Chondrocyte (in vitro differentiated cells): ENCODE measurements at regions not wholly inside any gene's neighbourhood (a gene's known extent, or its start where the extent isn't known, plus 50 kb on each side); places are given as distances from the start of the nearest gene placed in this dataset.

Source experiments
- DNase-seq: peaks from one replicate; pipeline ENCODE4 v3.0.0; 2021; ENCODE audit warnings: mixed read lengths, low spot score
- H3K27ac Mint-ChIP-seq: one replicate; pipeline ENCODE4 v1.8.0; 2021; ENCODE audit warnings: mild to moderate bottlenecking, moderate library complexity, mixed read lengths; ENCODE audit not compliant: unreplicated experiment
- H3K27me3 Mint-ChIP-seq: 2 replicates; pipeline ENCODE4 v1.8.0; 2021; ENCODE audit warnings: low read depth, mixed read lengths
- H3K36me3 Mint-ChIP-seq: 2 replicates; pipeline ENCODE4 v1.8.0; 2021; ENCODE audit warnings: low read depth, mixed read lengths
- H3K4me1 Mint-ChIP-seq: 2 replicates; pipeline ENCODE4 v1.8.0; 2021; ENCODE audit warnings: low read depth, mild to moderate bottlenecking, mixed read lengths
- H3K4me3 Mint-ChIP-seq: one replicate; pipeline ENCODE4 v1.8.0; 2021; ENCODE audit warnings: mild to moderate bottlenecking, moderate library complexity, mixed read lengths; ENCODE audit not compliant: unreplicated experiment
- H3K9me3 Mint-ChIP-seq: 2 replicates; pipeline ENCODE4 v1.8.0; 2021; ENCODE audit warnings: low read depth, mixed read lengths
- CTCF ChIP-seq: fragments of 200-600 bp; sonication (generic); IDR thresholded peaks from 2 replicates; pipeline ENCODE4 v1.5.0; 2021; ENCODE audit warnings: antibody characterized with exemption, mild to moderate bottlenecking, moderate library complexity

- Mint-ChIP-seq H3K27ac (no peak overlapping the region), H3K4me1 (peaks cover 14% of the 10 kb centered on the region), H3K27me3 (peaks cover 7% of the 10 kb centered on the region), H3K36me3 (no peaks in the 10 kb centered on the region), H3K9me3 (no peaks in the 10 kb centered on the region), H3K4me3 (no peak overlapping the region)
- no peak for TF ChIP-seq CTCF
- DNase-seq = no peak
These were observed 97.7 kb upstream of the SFSWAP start for GRCh38 chr12:131613186-131613585.

- no peak for DNase-seq
- peaks cover 14% of the 10 kb centered on the region for H3K4me1 Mint-ChIP-seq
- H3K27ac Mint-ChIP-seq = no peak overlapping the region
- H3K27me3 Mint-ChIP-seq = peaks cover 8% of the 10 kb centered on the region
- H3K9me3 Mint-ChIP-seq = no peaks in the 10 kb centered on the region
- TF ChIP-seq CTCF = no peak
- no peaks in the 10 kb centered on the region for H3K36me3 Mint-ChIP-seq
- no peak overlapping the region for H3K4me3 Mint-ChIP-seq
These were observed 97.2 kb upstream of the SFSWAP start for GRCh38 chr12:131613678-131614077.

- TF ChIP-seq CTCF = no peak
These were observed 95.4 kb upstream of the SFSWAP start for GRCh38 chr12:131615326-131616042.

GRCh38 chr12:131616043-131616700 lies 94.7 kb upstream of the SFSWAP start:
- no peaks in the 10 kb centered on the region for H3K36me3 Mint-ChIP-seq
- TF ChIP-seq CTCF = no peak
- no peak overlapping the region for H3K27ac Mint-ChIP-seq
- H3K4me3 Mint-ChIP-seq = no peak overlapping the region
- H3K27me3 Mint-ChIP-seq = peaks cover 15% of the 10 kb centered on the region
- no peak for DNase-seq
- peaks cover 14% of the 10 kb centered on the region for H3K4me1 Mint-ChIP-seq
- no peaks in the 10 kb centered on the region for H3K9me3 Mint-ChIP-seq

More at GRCh38 chr12:131615326-131616042, 95.4 kb upstream of the SFSWAP start:
- H3K4me3 Mint-ChIP-seq = no peak overlapping the region
- no peaks in the 10 kb centered on the region for H3K36me3 Mint-ChIP-seq
- H3K4me1 Mint-ChIP-seq = peaks cover 14% of the 10 kb centered on the region
- no peaks in the 10 kb centered on the region for H3K9me3 Mint-ChIP-seq
- no peak for DNase-seq
- no peak overlapping the region for H3K27ac Mint-ChIP-seq
- peaks cover 15% of the 10 kb centered on the region for H3K27me3 Mint-ChIP-seq

- Mint-ChIP-seq H3K27ac (no peak overlapping the region), H3K36me3 (no peaks in the 10 kb centered on the region), H3K27me3 (peaks cover 18% of the 10 kb centered on the region), H3K9me3 (no peaks in the 10 kb centered on the region), H3K4me1 (peaks cover 14% of the 10 kb centered on the region), H3K4me3 (no peak overlapping the region)
- no peak for TF ChIP-seq CTCF
- DNase-seq = no peak
These were observed 94.2 kb upstream of the SFSWAP start for GRCh38 chr12:131616738-131617137.
